HFF-Myc (cell line): ENCODE measurements at regions not wholly inside any gene's neighbourhood (a gene's known extent, or its start where the extent isn't known, plus 50 kb on each side); places are given as distances from the start of the nearest gene placed in this dataset.

Source experiments
- DNase-seq: peaks from one replicate; pipeline ENCODE4 v3.0.0-alpha.2; 2011; ENCODE audit warnings: low read depth; ENCODE audit errors: extremely low read depth
- H3K4me3 ChIP-seq: replicated peaks from 2 replicates; pipeline ENCODE4 v1.5.1; 2011; ENCODE audit warnings: low read depth, mild to moderate bottlenecking, control low read depth, low read length
- TF ChIP-seq, protein P1 (sequence below): IDR thresholded peaks from 2 replicates; pipeline ENCODE4 v1.5.1; 2012; ENCODE audit warnings: mild to moderate bottlenecking, low read depth, low read length, control low read depth; ENCODE audit errors: missing control alignments

DNA sequence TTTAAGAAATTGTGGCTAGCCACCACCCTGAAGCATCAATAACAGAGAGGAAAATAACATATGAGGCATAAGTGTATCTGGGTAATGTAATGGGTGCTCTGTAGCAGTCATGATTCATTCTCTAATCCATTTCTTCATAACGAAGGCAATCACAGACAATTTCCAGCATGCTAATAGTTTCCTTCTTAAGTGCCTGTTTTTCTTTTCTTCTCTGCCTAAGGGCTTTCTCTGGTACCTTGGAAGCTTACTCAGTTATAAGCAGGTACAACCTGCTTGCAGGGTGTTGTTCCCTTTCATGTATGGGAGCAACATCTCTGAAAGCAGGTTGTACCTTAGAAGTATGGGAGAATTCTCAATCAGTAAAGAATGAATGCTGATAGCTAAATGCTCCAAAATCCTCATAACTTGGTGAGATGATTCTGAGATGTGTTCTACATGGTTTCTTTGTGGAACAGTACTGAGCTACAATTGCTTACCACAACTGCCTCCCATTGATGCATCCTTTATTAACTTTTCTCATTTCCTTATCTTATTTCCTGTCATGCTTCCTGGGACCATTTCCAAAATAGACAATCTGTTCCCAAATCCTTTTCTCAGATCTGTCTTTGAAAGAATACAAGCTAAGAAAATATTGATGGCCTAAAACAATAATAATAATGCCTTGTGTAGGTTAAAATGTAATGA lies 247.6 kb downstream of the PAPSS1 start:
- DNase-seq = no peak
- TF ChIP-seq, protein P1, sequence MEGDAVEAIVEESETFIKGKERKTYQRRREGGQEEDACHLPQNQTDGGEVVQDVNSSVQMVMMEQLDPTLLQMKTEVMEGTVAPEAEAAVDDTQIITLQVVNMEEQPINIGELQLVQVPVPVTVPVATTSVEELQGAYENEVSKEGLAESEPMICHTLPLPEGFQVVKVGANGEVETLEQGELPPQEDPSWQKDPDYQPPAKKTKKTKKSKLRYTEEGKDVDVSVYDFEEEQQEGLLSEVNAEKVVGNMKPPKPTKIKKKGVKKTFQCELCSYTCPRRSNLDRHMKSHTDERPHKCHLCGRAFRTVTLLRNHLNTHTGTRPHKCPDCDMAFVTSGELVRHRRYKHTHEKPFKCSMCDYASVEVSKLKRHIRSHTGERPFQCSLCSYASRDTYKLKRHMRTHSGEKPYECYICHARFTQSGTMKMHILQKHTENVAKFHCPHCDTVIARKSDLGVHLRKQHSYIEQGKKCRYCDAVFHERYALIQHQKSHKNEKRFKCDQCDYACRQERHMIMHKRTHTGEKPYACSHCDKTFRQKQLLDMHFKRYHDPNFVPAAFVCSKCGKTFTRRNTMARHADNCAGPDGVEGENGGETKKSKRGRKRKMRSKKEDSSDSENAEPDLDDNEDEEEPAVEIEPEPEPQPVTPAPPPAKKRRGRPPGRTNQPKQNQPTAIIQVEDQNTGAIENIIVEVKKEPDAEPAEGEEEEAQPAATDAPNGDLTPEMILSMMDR = no peak
- H3K4me3 ChIP-seq = no peak overlapping the region

DNA sequence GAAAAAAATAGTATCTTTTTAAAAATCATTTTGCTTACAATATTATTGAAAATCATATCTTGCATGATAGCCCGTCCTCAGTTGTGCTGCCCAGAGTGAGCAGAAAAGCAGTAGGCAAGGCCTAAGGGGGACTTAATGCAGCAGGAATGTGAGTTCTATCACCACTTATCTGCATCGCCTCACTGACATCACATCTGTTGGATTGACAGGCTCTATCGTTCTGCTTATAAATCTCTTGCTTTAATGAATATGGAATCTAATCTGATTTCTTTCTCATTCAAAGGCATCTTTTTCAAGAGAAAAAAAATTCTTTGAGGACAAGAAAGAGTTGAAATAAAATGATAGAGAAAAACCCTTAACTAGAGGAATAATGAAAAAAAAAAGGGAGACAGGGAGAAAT lies 249.9 kb downstream of the PAPSS1 start:
- TF ChIP-seq, protein P1 = no peak
- DNase-seq = no peak

DNA sequence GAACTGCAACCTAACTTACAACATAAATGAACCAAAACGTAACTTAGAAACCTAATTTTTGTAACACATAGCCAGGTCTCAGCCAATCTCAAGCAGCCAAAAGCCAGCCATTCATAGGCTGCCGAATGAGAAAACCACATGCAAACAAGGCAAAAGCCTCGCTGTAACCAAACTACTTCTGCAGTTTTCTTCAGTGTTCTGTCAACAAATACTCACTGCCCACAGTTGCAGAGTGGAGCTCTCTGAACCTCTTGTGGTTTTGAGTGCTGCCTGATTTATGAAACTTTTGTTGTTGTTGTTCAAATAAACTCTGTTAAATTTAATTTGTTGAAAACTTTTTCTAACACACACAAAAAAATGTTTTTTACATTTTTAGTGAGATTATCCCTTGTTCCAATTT lies 251.2 kb downstream of the PAPSS1 start:
- TF ChIP-seq, protein P1 = no peak
- H3K4me3 ChIP-seq = no peak overlapping the region
- no peak for DNase-seq

More for the DNA sequence above, 249.9 kb downstream of the PAPSS1 start:
- no peak overlapping the region for H3K4me3 ChIP-seq

DNA sequence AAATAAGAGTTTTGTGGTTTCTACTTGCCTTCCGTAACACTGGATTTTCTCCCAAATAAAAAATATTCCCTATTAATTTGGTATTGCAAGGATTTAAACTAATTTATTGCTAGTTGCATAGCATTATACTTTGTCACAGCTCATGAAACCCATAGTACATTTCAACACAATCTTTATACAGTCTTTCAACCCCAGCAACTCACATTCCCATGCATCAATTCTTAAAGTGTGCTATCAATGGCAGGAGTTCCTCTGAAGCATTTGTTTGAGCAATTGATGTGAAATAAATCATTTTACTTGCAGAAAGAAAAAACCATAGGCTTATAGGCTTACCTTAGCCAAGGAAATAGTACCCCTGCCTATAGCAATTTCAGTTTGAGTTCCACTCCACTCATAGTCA lies 251.9 kb downstream of the PAPSS1 start:
- H3K4me3 ChIP-seq = no peak overlapping the region
- no peak for DNase-seq
- TF ChIP-seq, protein P1 = no peak

DNA sequence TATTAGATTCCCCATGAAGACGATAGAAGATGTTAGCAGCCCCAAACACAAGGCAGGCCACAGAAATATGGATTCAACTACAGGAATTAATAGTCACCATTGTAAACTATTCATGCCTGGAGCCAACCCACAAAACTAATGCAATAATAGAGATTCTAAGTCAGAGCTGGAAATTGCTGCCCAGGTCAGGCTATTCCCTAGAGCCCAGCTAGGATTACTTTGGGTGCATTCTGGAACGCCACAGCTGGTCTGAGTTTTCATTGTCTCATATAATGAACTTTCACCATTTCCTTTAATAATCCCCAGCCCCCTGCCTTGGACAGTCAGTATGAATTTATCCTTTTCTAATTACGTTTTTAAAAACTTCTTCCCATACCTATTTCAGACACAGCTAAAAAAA lies 252.6 kb downstream of the PAPSS1 start:
- DNase-seq = no peak
- TF ChIP-seq, protein P1 = no peak
- no peak overlapping the region for H3K4me3 ChIP-seq

DNA sequence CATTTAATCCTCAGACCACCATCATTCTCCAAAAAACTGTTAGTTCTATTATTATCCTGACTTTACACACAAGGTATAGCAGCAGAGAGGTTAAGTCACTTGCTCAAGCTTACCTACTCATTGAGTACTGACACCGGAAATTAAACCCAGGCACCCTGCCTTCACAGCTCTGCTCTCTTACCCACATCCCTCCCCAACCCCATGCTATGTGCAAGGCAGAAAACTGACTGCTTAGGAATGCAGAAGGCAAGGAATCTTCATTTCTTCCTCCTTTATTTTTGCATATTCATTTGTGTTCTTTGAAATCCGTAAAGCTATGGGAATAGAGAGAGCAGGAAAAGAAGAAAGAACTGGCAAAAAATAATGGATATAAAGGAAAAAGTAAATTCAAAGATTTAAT lies 261.8 kb downstream of the PAPSS1 start:
- no peak overlapping the region for H3K4me3 ChIP-seq
- no peak for DNase-seq
- TF ChIP-seq, protein P1 = no peak

DNA sequence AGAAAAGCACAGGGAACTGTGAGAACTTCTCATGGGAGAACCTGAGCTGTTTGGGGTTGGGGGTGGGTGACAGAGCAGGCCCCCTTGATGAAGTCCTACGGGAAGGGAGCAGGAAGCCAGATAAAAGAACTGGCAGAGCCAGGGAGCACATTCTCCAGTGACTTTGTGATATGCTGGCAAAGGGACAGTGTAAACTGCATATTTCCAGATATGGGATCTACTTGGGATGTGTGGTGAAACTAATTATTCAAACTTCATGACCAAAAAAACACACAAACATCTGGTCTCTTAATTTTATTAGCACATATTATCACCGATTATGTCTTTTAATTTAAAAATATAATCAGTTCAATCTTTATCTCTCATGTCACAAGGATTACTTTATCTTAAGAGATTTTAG lies 266.0 kb downstream of the PAPSS1 start:
- H3K4me3 ChIP-seq = no peak overlapping the region
- TF ChIP-seq, protein P1 = no peak
- DNase-seq = no peak
